Tibial nerve (tissue), 4 donors: ENCODE measurements at regions not wholly inside any gene's neighbourhood (a gene's known extent, or its start where the extent isn't known, plus 50 kb on each side); places are given as distances from the start of the nearest gene placed in this dataset.

Experiments
- CTCF ChIP-seq, 5 experiments: fragments of 200-600 bp in 3 of 5; fragments of 450-650 bp in 2 of 5; sonication (generic) in 3 of 5; IDR thresholded peaks; one replicate each; pipeline ENCODE4 v1.5.1; 2016 to 2019; ENCODE audit warnings: antibody characterized with exemption in 5 of 5, mild to moderate bottlenecking in 3 of 5, moderate library complexity in 2 of 5
- EP300 ChIP-seq, 2 donors: sonication (generic); formaldehyde crosslinking; IDR thresholded peaks; one replicate each; pipeline ENCODE4 v1.6.1; 2017; ENCODE audit warnings: antibody characterized with exemption in 2 of 2, mild to moderate bottlenecking in 1 of 2
- POLR2A ChIP-seq, 2 donors: fragments of 450-650 bp; IDR thresholded peaks; one replicate each; pipeline ENCODE4 v1.6.1; 2017; ENCODE audit warnings: antibody characterized with exemption in 2 of 2, mild to moderate bottlenecking in 2 of 2, moderate library complexity in 2 of 2

- TF ChIP-seq POLR2A (IDR thresholded peaks at IDR 0.05) (no peak), CTCF (IDR thresholded peaks at IDR 0.05) (no peak), EP300 (IDR thresholded peaks at IDR 0.05) (no peak)
Observed at GRCh38 chr14:106522990-106523389, 996.6 kb downstream of the TMEM121 start.
